Right lobe of liver (tissue), 6 donors: ENCODE measurements at regions not wholly inside any gene's neighbourhood (a gene's known extent, or its start where the extent isn't known, plus 50 kb on each side); places are given as distances from the start of the nearest gene placed in this dataset.
A peak's percentile ranks its signal among the peaks of the same experiment; 100 is the strongest.

ENCODE experiments used
- ATAC-seq, 4 donors: fragments of 200-7000 bp; cut with Tn5 transposase; one replicate each; pipeline ENCODE4 v1.9.1; 2020; ENCODE audit warnings: mild to moderate bottlenecking in 4 of 4, moderate library complexity in 4 of 4
- DNase-seq, 3 donors: peaks; one replicate each; pipeline ENCODE4 v3.0.0-alpha.2; 2020
- H3K27ac ChIP-seq, 3 donors: fragments of 200-600 bp; one replicate each; pipeline ENCODE4 v1.8.0; 2022
- H3K27me3 ChIP-seq, 2 donors: fragments of 200-600 bp; one replicate each; pipeline ENCODE4 v1.8.0; 2022
- H3K36me3 ChIP-seq, 4 donors: fragments of 200-600 bp; sonication (generic) in 1 of 4; one replicate each; pipeline versions ENCODE4 v1.5.1 to v1.8.0; 2017 to 2022; ENCODE audit warnings: control low read depth in 1 of 4
- H3K4me1 ChIP-seq, 4 donors: fragments of 200-600 bp; sonication (generic) in 1 of 4; one replicate each; pipeline versions ENCODE4 v1.5.1 to v1.8.0; 2017 to 2022; ENCODE audit warnings: control low read depth in 1 of 4
- H3K4me3 ChIP-seq, 3 donors: fragments of 200-600 bp; one replicate each; pipeline ENCODE4 v1.8.0; 2022
- H3K9me3 ChIP-seq, 4 donors: fragments of 200-600 bp; sonication (generic) in 1 of 4; one replicate each; pipeline versions ENCODE4 v1.5.1 to v1.8.0; 2017 to 2022; ENCODE audit warnings: control low read depth in 1 of 4
- POLR2A ChIP-seq: fragments of 450-650 bp; IDR thresholded peaks from one replicate; pipeline ENCODE4 v1.6.1; 2017; ENCODE audit warnings: antibody characterized with exemption, mild to moderate bottlenecking
- WGBS: methylation state at CpG from one replicate; pipeline ENCODE4 v1.1.6; 2018; ENCODE audit warnings: low coverage, low lambda C conversion rate; ENCODE audit not compliant: insufficient coverage; ENCODE audit errors: missing lambda C conversion rate; 5-methylcytosine and 5-hydroxymethylcytosine counted together
- intact Hi-C, 2 donors: fragments of 100-400 bp; cut with DNase I; formaldehyde crosslinking; loops; one replicate each; pipeline versions ENCODE4 v1.11.2 to v1.14.1; 2022
- TF ChIP-seq, protein P1 (sequence below), 4 donors: fragments of 200-600 bp in 3 of 4; fragments of 450-650 bp in 1 of 4; IDR thresholded peaks; one replicate each; pipeline versions ENCODE4 v1.5.1 to v1.8.0; 2016 to 2022; ENCODE audit warnings: antibody characterized with exemption in 4 of 4, mild to moderate bottlenecking in 2 of 4
- donor health status: DM: no; HTN: yes; CAD: no.
- donor health status: DM: no; HTN: no; CAD: no.
- donor health status: DM: no; HTN: no; CAD: no.
- donor health status: DM: no; HTN: yes; CAD: no.
- donor health status: DM: no; HTN: yes; CAD: no.

DNA sequence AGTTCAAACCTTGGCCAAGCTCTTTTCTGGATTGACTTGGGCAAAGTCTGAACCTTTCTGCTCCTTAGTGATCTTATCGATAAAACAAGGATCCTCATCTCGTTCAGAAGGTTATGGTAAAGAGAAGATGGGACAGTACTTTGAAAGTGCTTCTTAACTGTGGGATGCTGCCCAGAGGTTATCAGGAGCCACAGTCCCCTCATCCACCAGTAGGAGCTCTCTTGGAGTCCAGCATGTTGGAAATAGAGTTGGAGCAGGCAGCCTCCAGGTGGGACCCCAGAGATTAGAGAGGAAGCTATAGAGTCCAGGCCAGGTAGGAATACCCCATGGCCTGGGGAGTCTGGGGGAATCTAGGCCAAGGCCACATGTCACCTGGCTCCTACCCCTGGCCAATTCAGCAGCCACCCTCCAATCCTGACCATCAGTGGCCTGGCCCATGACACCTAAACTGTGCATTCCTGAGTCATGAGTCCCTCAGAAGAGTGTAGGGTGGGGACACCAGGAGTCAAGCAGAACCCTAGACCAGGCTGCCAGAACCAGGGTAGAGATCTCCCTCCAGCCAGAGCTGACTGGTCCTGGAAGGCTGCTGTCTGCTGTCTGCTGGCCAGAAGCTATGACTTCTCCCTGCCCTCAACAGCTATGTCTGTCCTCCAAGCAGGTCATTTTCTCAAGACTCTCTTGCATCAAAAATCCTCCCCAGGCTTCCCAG lies 144.3 kb downstream of the AIPL1 start:
- no peaks in the 10 kb centered on the region for H3K9me3 ChIP-seq
- intact Hi-C loops, result no loop called here

DNA sequence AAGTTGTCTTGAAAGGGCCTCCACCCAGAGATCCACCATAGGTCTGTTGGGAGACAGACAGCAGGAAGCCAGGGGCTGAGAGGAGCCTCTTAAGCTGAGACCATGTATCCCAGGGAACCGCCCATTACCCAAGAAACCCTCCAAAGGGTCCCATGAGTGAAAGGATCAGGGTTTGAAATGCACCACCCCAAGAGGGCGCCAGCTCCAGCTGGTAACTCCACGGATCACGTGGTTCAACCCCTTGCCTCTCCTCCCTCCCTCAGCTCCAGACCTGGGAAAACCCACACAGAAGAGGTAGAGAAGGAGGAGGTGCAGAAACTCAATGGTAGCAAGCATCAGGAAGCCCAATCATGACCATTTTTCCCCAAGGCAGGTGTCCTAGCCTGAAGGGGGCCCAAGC lies 148.7 kb downstream of the AIPL1 start:
- TF ChIP-seq POLR2A, result no peak
- TF ChIP-seq, protein P1, sequence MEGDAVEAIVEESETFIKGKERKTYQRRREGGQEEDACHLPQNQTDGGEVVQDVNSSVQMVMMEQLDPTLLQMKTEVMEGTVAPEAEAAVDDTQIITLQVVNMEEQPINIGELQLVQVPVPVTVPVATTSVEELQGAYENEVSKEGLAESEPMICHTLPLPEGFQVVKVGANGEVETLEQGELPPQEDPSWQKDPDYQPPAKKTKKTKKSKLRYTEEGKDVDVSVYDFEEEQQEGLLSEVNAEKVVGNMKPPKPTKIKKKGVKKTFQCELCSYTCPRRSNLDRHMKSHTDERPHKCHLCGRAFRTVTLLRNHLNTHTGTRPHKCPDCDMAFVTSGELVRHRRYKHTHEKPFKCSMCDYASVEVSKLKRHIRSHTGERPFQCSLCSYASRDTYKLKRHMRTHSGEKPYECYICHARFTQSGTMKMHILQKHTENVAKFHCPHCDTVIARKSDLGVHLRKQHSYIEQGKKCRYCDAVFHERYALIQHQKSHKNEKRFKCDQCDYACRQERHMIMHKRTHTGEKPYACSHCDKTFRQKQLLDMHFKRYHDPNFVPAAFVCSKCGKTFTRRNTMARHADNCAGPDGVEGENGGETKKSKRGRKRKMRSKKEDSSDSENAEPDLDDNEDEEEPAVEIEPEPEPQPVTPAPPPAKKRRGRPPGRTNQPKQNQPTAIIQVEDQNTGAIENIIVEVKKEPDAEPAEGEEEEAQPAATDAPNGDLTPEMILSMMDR (IDR thresholded peaks at IDR 0.05), result no peak
- Histone ChIP-seq H3K4me3 (no peak overlapping the region), H3K9me3 (no peaks in the 10 kb centered on the region), H3K27ac (no peak overlapping the region), H3K36me3 (no peaks in the 10 kb centered on the region), H3K4me1 (no peaks in the 10 kb centered on the region), H3K27me3 (no peaks in the 10 kb centered on the region)
- DNase-seq (no peak), ATAC-seq (no peak)
- WGBS, result 4% methylated on average over 3 of the region's 4 CpGs
- intact Hi-C loops, result no loop called here

More for the DNA sequence above, 144.3 kb downstream of the AIPL1 start:
- TF ChIP-seq, protein P1 (IDR thresholded peaks at IDR 0.05), result no peak
- no peak for TF ChIP-seq POLR2A
- 67% methylated on average over 2 of the region's 2 CpGs for WGBS
- Histone ChIP-seq H3K27me3 (no peaks in the 10 kb centered on the region), H3K4me3 (no peak overlapping the region), H3K36me3 (no peaks in the 10 kb centered on the region), H3K4me1 (no peaks in the 10 kb centered on the region), H3K27ac (no peak overlapping the region)
- DNase-seq (no peak), ATAC-seq (peak in 1 of 4 donors; percentile 24)

DNA sequence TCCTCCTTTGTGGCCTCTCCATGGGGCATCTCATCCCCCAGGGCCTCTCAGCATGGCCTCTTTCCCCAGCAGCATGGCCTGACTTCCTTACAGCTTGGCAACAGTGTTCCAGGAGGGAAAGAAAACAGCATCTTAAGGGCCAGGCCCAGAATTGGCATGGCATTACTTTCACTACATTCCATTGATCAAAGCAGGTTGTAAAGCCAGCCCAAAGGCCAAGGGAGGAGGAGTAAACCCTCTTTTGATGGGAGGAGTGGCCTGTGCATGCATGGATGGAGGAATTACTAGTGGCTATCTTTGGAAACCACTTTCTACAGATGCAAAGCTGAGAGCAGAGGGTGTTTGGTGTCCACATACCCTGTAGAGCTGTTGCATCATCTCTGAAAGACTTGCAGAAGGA lies 149.4 kb downstream of the AIPL1 start:
- Histone ChIP-seq H3K36me3 (no peaks in the 10 kb centered on the region), H3K9me3 (no peaks in the 10 kb centered on the region), H3K4me3 (no peak overlapping the region), H3K27me3 (no peaks in the 10 kb centered on the region), H3K27ac (no peak overlapping the region), H3K4me1 (no peaks in the 10 kb centered on the region)
- intact Hi-C loops, result no loop called here
- ATAC-seq, result no peak
- TF ChIP-seq, protein P1 (IDR thresholded peaks at IDR 0.05), result no peak
- TF ChIP-seq POLR2A, result no peak
- DNase-seq, result no peak

GRCh38 chr17:6279659-6280058 lies 155.3 kb downstream of the AIPL1 start:
- peak in 1 of 4 donors; percentile 25 for ATAC-seq
- no peak for DNase-seq
- WGBS, result 23% methylated on average over 7 of the region's 7 CpGs

More at GRCh38 chr17:6279659-6280058, 155.3 kb downstream of the AIPL1 start:
- Histone ChIP-seq H3K4me3 (no peak overlapping the region), H3K27me3 (no peaks in the 10 kb centered on the region), H3K9me3 (no peaks in the 10 kb centered on the region), H3K4me1 (no peaks in the 10 kb centered on the region), H3K27ac (no peak overlapping the region), H3K36me3 (no peaks in the 10 kb centered on the region)
- intact Hi-C loops, result no loop called here
- no peak for TF ChIP-seq POLR2A
- TF ChIP-seq, protein P1 (IDR thresholded peaks at IDR 0.05), result peak in 2 of 4 donors; percentile 6 to 12
